Omental fat pad (tissue), 3 donors: ENCODE measurements at regions not wholly inside any gene's neighbourhood (a gene's known extent, or its start where the extent isn't known, plus 50 kb on each side); places are given as distances from the start of the nearest gene placed in this dataset.
"Not testable (repeated sequence)": the region's sequence is repeated elsewhere in the genome, so short reads cannot be mapped to it uniquely, and the experiment has no call there.

Source experiments
- ATAC-seq: fragments of 150-250 bp; one replicate; pipeline ENCODE4 v1.9.1; 2016; ENCODE audit warnings: mild to moderate bottlenecking, moderate library complexity; ENCODE audit not compliant: low FRiP score
- DNase-seq: peaks from one replicate; pipeline ENCODE4 v3.0.0-alpha.2; 2019; ENCODE audit warnings: low spot score
- CTCF ChIP-seq, 3 donors: fragments of 450-650 bp; IDR thresholded peaks; one replicate each; pipeline ENCODE4 v1.5.1; 2016 to 2017; ENCODE audit warnings: antibody characterized with exemption in 3 of 3, mild to moderate bottlenecking in 3 of 3, moderate library complexity in 2 of 3

DNA sequence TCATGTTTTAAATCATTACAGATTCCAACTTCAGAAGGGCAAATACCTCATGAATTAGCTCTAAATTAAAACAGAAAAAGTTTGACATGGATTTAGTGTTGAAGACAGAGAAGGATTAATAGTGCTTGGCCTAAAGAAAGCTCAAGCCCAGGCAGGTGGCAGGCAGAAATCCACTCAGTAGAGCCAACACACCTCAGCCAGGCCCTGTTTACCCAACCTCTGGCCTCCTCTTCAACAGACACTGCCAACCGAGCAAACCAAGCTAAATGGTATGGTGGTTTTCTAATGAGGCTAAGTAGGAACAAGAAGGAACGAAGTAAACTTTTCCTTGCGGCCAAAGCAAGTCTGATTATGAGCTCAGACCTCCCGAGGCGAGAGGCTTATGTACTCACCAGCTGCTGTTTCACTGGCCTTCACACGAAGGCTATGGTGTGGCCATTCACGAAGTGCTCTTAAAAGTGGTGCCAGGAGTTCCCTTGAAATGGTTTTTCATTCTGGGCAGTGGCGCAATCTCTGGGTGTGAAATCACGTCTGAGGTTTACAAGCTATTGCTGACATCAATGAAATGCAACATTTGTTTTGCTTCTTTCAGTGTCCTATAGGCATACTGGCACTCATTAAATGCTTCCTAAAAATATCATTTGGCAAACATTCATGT lies 124.1 kb upstream of the LGR5 start:
- no peak for DNase-seq
- no peak for TF ChIP-seq CTCF (IDR thresholded peaks at IDR 0.05)
- ATAC-seq = no peak

DNA sequence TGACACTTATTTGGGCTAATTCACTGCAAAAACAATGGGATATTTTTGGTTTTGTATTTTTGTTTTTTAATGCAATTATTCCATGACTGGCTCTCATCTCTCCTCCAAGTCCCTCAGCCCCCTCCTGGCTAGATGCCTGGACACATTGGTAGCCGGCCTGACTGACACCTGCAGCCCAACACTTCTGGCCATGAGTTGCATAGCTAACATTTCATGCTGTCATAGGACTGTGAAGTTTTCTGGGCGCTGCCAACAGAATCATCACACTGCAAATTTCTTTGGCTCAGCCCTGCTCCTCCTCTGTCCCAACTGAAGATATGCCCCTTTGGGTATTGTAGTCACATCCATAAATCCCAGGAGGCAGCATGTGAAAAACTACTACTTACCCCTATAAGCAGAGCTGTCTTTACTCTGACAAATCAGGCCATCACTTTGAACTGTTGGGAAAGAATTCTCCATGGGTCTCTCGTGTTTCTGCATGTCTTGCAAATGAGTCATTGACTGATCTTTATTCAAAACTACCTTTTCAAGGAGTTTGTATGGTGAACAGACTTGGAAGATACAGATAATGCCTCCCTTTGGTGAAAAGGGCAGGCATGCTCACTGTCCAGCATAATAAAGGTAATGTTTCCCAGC lies 126.7 kb upstream of the LGR5 start:
- DNase-seq = no peak
- no peak for TF ChIP-seq CTCF (IDR thresholded peaks at IDR 0.05)
- peak; percentile 70 for ATAC-seq

GRCh38 chr12:71311611-71312010 lies 128.0 kb upstream of the LGR5 start:
- not testable (repeated sequence) for ATAC-seq, DNase-seq

- DNase-seq (no peak), ATAC-seq (no peak)
- TF ChIP-seq CTCF (IDR thresholded peaks at IDR 0.05) = no peak
Measured at GRCh38 chr12:71306808-71307207, 132.8 kb upstream of the LGR5 start.

GRCh38 chr12:71304306-71304705 lies 135.3 kb upstream of the LGR5 start:
- ATAC-seq (no peak), DNase-seq (no peak)
- no peak for TF ChIP-seq CTCF (IDR thresholded peaks at IDR 0.05)

GRCh38 chr12:71303199-71303598 lies 136.4 kb upstream of the LGR5 start:
- TF ChIP-seq CTCF (IDR thresholded peaks at IDR 0.05) = no peak
- DNase-seq = no peak
- ATAC-seq = no peak

GRCh38 chr12:71300772-71301675 lies 138.6 kb upstream of the LGR5 start:
- no peak for ATAC-seq
- no peak for TF ChIP-seq CTCF (IDR thresholded peaks at IDR 0.05)
- no peak for DNase-seq
